Stimulated activated CD8-positive, alpha-beta memory T cell treated with anti-CD3 and anti-CD28 coated beads, Interleukin-4, amount 100 ng/mL, for 4 hours (primary cell): ENCODE measurements at regions not wholly inside any gene's neighbourhood (a gene's known extent, or its start where the extent isn't known, plus 50 kb on each side); places are given as distances from the start of the nearest gene placed in this dataset.

Experiments
- DNase-seq, 2 donors: peaks; one replicate each; pipeline ENCODE4 v3.0.0-alpha.2; 2020; ENCODE audit warnings: low read depth in 2 of 2, low spot score in 1 of 2

- DNase-seq, result no peak
Measured at GRCh38 chr14:104367866-104368750, 211.5 kb upstream of the C14orf180 start.

- no peak for DNase-seq
Measured at GRCh38 chr14:104368751-104369100, 210.8 kb upstream of the C14orf180 start.

- DNase-seq, result no peak
Measured at GRCh38 chr14:104369208-104369607, 210.4 kb upstream of the C14orf180 start.

- no peak for DNase-seq
Measured at GRCh38 chr14:104370256-104370870, 209.2 kb upstream of the C14orf180 start.

GRCh38 chr14:104371031-104371430, 208.5 kb upstream of the C14orf180 start:
- no peak for DNase-seq

- DNase-seq, result no peak
Measured at GRCh38 chr14:104371917-104372316, 207.6 kb upstream of the C14orf180 start.

- DNase-seq, result no peak
Measured at GRCh38 chr14:104372390-104373054, 207.0 kb upstream of the C14orf180 start.

- no peak for DNase-seq
Measured at GRCh38 chr14:104373055-104373854, 206.3 kb upstream of the C14orf180 start.

- DNase-seq, result no peak
Measured at GRCh38 chr14:104373855-104374717, 205.5 kb upstream of the C14orf180 start.

GRCh38 chr14:104374718-104375080, 204.9 kb upstream of the C14orf180 start:
- no peak for DNase-seq

GRCh38 chr14:104375551-104376201, 203.9 kb upstream of the C14orf180 start:
- no peak for DNase-seq

GRCh38 chr14:104376202-104377140, 203.1 kb upstream of the C14orf180 start:
- no peak for DNase-seq

GRCh38 chr14:104377256-104377655, 202.3 kb upstream of the C14orf180 start:
- no peak for DNase-seq

GRCh38 chr14:104378698-104379113, 200.9 kb upstream of the C14orf180 start:
- no peak for DNase-seq

GRCh38 chr14:104382361-104383087, 197.0 kb upstream of the C14orf180 start:
- DNase-seq, result no peak

GRCh38 chr14:104383088-104383995, 196.2 kb upstream of the C14orf180 start:
- DNase-seq, result no peak
